HG02763 (cell line): ENCODE measurements at regions not wholly inside any gene's neighbourhood (a gene's known extent, or its start where the extent isn't known, plus 50 kb on each side); places are given as distances from the start of the nearest gene placed in this dataset.

Experiments
- ATAC-seq: cut with Tn5 transposase; IDR thresholded peaks from one replicate; pipeline ENCODE4 v1.9.1; 2021; ENCODE audit warnings: mild to moderate bottlenecking, moderate library complexity; ENCODE audit not compliant: unreplicated experiment

DNA sequence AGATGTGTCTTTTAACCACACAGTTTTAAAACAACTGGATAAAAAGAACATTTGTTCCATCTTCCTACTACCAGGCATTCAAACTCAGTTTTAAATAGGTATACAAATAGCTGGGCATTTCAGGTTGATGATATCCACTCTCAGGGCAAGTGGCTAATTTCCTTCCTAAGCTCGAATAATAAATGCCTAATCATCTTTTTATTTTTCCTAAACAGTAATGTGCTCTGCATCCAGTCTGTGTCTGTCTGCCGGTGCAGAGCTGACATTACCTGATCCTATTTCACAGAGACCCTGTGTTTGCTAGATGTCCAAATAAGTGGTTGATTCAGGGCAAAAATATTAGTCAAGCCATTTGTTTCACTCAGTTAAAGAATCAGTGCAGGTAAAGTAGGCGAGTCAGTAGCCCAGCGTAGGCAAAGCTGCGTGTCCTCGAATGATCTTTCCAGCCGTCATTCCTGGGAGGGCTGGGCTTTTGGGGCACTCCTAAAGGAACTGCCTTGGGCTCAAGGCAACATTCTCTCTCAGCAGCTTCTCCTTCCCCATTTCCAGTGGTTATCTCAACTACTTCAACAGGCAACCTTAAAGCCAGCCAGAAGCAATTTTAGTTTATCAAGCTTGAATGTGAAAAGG lies 74.2 kb upstream of the BMP2 start:
- ATAC-seq = no peak

DNA sequence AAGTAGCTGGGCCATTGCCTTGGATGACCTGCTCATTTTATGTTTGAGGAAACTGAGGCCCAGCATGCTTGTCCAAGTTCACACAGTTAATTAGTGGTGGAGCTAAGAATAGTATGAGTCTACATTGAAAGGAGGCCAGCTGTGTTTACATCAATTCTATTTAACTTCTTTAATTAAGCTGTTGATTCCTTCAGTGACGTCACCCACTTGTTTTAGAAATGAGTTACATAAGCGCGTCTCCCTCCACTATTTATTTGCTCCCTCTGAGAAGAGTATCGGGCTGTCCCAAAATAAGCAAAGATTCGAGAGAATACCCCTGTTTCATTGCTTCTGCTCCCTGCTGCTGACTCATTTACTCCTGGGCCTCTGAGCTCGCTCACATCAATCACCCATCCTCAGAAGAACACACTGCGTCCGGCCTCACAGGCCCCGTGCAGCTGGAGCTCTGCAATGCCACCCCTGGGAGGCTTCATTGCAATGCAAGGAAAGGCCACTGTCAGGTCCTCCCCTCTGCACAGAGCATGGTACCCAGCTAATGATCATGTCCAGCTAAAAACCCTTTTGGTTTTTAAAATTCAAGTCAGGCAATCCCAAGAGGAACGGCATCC lies 74.8 kb upstream of the BMP2 start:
- no peak for ATAC-seq

DNA sequence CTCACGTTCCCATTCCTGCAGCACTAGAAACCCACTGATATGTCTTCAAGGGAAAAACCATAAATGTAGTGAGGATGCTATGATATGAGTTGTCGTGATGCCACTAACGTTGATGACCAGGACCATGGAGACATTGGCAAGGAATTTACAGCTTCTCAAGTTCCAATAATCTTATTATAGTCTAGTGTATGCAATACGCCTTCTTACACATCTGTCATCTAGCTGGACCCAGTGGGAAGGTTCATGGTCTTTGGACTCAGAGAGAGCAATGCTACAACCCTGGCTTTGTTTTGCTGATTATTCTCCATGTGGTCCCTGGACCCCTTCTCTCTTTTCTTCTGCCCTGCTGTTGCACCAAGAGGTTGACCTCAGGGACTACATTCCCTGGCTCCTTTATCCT lies 76.0 kb upstream of the BMP2 start:
- no peak for ATAC-seq

DNA sequence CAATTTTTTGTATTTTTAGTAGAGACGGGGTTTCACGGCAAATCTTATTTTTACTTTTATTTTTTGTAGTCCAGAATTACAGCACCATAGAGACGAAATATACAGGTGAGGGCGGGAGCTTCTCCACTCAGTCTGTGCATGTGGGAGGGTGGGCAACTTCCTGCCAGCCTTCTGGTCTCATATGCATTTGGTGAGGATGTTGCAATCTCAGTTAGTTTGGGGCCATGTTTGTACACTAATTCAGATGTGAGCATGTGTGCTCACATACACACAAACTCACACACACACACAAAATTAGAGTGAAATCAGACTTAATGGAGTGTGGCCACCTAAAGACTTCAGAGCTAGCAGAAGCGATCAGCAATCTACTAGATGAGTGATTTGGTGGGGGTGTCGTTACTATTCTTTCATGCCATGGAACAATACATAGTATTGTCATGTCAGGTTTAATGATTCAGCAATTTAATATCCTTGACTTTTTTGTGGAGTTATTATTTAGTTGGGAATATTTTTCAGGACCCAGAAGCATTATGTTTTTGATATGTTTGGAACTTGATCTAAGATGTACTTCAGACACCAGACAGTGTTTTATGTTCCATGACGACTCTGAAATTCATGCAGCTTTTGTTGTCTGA lies 78.0 kb upstream of the BMP2 start:
- ATAC-seq = no peak

DNA sequence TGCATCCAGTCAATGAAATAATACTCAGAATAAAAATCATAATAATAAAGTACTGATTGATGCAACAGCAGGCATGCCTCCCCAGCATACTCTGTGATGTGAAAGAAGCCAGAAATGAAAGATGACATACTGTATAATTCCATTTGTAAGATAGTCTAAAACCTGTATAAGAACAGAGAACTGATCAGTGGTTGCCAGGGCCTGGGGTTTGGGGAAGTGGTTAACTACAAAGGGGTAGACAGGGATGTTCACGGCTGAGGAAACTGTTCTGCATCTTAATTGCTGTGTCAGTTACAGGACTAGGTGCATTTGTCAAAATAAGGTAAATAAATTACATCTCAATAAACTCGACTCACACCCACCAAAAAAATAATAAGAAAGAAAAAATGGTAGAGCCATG lies 81.3 kb upstream of the BMP2 start:
- no peak for ATAC-seq

DNA sequence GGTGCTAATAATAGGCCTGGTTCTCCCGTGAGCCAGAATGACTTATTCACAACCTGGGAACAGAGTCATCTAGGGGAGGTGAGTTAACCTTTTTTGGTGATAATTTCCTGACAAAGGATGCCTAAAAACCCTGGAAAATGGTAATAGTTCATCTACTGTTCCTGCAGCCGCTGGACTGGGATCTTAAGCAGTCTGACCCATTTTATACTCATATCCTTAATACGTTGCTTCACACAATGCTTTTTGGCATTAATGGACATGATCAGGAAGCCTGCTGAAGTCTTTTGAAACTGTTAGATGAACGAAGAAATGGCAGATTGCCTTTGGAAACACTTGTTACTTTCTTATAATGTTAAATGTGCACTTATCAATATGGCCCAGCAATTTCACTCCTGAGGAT lies 81.9 kb upstream of the BMP2 start:
- ATAC-seq = no peak

DNA sequence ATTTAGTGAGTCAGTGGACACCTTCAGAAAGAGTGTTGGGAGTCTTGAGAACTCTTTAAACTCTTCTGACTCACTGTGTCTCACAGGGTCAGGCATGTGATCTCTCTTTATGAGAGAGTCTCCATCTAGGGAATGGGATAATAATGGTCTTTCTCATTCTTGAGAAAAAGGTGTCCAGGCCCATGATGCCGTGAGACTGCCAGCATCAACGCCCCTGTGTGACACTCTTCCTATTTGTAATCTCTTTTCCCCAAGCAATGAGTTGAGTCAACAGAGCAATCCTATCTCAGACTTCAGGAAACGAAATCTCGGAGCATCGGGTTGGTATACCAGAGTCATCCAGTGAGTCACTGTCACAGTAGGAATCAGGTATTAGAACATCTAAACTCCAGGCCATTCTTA lies 82.3 kb upstream of the BMP2 start:
- ATAC-seq = no peak

DNA sequence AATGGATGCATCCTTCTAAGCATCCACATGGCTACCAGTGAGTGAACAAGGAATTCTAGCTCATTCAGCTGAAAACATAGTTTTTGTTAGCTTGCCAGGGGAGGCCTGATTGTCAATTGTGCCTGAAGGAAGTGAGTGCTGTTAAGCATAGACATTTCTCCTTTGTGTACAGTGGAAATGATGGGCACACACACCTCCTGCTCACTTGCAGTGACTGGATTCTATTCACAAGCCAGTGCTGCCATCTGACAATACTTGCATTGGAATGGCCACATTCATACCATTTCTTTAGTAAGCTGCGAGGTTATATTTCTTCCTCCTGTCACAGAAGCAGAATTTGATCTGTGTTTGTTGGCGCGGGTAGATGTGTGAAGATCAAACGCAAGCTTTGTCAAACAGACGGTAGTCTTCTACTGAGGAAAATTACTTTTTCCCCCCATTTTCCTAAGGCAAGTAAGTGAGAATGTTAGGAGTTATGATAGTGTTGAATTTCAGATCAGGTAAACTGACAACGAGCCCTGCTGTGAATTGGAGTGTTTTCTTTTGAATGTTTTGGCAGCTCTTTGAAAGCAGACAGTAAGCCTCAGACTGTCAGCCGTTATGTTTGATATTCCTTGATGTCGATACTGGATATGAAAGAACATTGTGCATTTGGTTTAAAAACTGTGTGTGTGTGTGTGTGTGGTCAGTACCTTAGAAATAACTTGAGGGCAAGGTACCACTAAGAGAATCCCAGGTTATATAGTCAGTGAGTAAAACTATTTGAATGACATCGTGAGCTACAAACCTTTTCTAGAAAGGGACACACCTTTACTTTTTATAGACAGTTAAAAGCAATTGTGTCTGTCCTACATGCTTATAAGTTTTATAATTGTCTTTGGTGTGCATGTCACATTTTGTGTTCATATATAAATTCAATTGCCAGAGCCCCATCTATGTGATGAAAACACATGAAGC lies 84.2 kb upstream of the BMP2 start:
- no peak for ATAC-seq

DNA sequence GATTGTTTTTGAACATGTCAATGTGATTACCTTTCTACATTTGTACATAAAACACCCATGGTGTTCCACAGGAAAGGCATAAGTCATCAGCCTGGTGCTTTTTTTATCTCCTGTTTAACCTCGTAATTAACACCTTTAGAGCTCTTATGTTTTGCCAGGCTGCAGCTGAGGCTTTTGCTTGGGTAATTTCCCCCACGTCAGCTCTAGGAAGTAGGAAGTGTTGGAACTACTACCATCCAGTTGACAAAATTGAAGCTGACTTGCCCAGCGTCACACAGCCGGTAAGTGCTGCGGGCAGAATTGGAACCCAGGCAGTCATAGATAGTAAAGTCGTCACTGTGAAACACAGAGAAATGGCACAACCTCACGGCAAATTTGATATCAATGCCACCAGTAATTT lies 86.6 kb upstream of the BMP2 start:
- ATAC-seq = no peak

DNA sequence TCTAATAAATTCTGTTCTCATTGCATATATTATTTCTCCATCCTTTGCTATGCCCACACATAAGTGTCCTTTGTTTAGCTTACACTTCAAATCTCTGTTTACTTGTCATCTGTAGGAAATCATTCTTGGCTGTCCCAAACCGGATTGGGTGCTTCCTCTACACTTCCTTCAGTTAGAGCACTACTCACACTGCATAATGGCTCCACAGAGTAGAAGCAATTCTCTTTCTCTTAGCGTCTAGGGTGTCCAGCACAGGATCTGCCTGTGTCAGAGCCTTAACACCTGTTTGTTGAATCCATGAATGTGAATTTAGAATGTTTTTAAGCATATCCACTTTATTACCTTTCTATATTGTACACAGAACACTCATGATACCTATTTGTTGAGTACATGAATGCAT lies 87.0 kb upstream of the BMP2 start:
- ATAC-seq = no peak

DNA sequence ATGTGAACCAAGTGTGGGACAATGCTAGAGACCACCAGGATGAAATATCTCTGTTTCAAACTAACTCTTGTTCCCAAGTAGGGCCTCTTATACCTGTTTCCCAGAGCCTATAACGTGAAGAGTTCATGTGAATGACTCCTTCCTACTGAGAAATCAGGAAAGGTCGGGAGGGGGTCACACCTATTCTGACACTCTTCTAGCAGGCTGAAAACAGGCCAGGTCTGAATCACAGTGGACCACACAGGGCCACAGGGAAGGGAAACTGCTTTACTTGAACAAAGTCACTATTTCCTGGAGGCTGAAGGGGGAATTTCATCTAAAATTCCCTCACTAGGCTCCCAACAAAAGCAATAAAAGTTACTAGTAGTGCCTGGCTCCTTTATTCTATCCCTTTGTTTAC lies 88.4 kb upstream of the BMP2 start:
- no peak for ATAC-seq

DNA sequence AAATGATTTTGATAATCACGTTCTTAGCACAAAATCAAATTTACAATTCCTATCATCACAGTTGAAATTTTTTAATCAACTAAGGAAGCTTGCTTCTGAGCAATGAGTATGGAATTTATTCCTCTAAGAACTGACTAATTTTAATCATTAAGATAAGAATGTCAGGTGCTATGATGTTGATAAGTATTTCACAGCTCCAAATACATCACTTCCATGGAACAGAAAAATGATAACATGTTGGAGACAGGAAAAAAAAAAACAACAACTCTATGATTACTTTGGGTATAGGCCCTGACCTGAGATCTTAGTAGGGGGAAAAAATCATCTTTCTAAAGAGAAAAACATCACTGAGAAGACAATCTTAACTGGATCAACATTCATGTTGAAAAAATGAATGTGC lies 89.4 kb upstream of the BMP2 start:
- no peak for ATAC-seq

DNA sequence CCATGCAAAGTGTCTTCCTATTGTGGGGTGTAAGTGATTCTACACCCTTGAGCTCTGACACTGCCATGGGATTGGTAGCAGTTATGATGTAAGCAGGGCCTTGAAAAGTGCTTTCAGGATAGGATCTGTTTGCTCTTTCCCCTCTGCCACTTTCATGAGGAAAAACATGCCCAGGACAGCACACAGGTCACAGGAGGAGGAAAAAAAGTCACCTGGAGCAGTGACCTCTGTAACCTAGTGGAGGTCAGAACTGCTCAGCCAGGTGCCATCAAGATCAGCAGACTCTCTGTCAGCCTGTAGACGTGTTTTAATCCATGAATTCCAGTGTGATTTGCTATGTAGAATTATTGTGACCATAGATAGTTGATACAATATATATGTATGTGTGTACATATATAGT lies 92.7 kb upstream of the BMP2 start:
- ATAC-seq = no peak

DNA sequence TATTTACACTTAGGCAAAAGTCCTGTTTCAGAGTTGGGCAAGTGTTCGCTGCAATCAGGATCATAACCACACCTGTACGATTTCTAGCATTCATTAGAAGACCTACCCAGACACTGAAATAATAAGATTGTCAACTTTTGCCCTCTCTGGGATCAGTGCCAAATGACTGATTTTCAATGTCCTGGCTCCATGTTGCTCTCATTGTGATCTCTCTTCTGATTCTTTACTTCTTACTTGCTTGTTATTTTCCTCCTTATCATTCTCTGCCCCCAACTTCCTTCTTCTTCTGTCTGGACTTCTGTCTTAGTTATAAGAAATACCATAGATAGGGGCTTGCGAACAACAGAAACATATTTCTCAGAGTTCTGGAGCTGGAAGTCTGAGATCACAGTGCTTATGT lies 94.4 kb upstream of the BMP2 start:
- no peak for ATAC-seq

DNA sequence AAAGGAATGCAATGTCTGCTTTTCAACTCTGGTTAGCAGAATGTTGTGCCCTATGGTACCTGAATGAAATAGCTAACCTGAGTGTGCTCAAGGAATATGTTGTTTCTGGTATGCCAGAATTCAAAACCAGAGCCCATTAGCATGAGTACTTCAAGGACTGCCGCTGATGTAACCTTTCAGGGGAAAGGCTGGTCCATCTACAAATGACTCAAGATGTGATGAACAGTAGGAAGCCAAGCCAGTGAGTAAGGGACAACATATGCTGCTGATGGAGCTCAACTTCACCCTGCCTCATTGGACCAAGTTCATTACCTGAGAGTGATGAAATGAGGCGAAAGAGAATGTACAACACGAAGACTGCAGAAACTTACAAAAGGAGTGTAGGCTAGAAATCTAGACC lies 95.7 kb upstream of the BMP2 start:
- ATAC-seq = no peak

DNA sequence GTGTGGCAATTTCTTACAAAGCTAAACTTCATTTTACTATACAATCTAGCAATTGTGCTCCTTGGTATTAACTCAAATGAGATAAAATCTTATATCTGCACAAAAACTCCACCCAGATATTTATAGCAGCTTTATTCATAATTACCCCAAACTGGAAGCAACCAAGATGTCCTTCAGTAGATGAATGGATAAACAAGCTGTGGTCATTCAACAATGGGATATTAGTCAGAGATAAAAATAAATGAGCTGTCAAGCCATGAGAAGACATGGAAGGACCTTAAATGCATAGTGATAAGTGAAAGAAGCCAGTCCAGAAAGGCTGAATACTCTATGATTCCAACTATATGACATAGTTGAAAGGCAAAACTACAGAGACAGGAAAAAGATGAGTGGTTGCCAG lies 98.9 kb upstream of the BMP2 start:
- no peak for ATAC-seq

DNA sequence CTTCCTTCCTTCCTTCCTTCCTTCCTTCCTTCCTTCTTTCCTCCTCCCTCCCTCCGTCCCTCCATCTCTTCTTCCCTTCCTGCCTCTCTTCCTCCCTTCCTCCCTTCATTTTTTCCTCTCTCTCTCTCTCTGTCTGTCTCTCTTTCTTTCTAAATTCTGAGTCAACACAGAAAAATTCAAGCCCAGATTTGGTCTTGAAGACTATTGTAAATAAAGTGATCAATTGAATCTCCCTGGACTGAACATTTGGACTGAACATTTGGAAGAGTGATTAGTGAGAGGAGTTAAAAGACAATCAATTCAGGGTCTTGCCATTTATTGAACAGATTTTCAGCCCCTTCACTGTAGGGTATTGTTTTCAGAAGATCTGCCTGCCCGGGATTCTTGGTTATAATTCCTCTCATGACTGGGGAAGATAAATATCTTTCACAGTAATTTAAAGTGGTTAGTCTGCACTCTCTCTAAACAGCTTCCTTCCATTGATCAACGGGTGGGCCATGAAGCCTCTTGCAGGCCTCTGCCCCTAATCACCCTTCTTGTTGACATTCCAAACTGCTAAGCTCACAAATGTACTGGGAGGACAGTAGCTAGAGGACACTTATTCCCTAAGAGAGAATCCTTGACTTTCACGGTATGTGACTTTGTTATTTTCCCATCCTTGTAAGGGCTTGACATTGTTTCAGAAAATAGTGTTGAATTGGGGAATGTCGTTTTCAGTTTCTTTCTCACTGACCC lies 101.7 kb upstream of the BMP2 start:
- no peak for ATAC-seq

DNA sequence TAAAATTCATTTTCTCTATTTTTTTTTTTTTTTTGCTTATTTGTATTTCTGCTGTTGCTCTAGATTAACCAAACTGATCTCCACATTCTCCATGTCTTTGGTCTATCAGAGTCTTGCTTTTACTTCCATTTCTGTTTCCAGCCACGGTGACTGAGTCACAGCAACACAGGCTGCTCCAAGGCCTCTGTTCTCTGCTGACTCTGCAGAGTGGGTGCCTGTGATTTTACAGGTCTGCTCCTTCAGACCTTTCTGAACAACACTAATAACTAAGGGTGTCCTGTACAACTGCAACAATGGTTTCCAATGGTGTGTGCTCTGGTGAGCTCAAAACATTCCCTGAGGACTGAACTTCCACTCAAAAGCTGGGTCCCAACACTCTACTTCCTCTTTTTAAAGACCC lies 102.3 kb upstream of the BMP2 start:
- ATAC-seq = no peak

DNA sequence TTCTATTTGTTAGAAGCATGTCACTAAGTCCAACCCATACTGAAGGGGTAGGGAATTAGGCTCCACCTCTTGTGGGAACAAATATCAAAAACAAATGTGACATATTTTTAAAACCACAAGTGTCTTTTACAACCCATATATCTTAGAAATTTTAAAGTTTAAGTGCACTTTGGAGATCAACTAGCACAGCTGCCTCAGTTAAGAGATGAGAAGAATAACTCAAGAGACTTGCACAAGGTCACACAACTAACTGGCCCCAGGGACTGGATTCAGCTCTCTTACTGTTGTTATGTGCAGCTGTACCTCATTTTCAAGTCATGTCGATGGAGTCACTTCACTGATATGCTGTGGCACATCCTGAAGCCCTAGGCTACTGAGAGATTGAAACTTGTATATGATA lies 102.9 kb upstream of the BMP2 start:
- no peak for ATAC-seq

DNA sequence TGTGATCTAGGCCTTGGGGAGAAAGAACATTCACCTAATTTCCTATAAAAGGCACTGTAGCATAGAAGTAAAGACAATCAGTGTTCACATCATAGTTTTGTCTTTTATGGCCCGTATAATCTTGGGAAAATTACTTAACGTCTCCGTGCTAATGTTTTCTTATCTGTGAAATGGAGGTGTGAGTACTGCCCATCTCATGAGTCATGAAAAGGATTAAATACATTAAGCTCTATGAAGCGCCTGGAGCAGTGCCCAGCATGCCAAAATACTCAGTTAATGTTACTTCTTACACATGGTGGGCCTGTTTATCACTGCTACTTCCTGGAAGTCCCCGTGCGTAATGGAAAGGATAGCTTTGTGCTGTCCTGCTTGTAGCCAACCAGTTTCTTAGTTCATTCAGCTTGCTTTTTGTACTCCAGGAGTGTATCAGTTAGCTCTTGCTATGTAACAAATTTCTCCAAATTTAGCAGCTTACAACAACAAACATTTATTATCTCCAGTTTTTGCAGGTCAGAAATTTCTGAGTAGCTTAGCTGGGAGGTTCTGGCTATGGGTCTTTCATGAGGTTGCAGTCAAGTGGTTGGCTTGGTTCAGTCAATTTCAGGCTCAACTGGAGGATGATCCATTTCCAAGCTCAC lies 103.6 kb upstream of the BMP2 start:
- ATAC-seq = no peak

DNA sequence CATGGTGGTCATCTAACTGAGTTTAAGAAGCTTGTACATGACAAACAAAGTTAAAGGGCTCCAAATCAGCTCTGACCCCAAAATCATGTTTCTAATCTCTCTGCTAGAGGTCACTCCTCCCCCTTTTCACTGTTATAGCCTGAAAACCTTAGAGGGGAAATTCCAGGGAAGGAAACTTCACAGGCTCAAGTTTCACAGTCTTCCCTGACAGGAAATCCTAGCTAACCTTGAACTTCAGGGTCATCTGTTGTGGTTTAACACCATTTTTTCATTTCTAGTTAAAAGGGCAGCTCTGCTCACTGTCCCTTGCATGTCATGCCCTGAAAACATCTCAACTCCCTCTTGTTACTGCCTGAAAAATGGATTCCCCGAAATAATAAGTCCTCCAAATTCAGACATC lies 104.4 kb upstream of the BMP2 start:
- no peak for ATAC-seq
